MM.1S (cell line): ENCODE measurements at regions not wholly inside any gene's neighbourhood (a gene's known extent, or its start where the extent isn't known, plus 50 kb on each side); places are given as distances from the start of the nearest gene placed in this dataset.

Experiments
- DNase-seq: peaks from one replicate; pipeline ENCODE4 v3.0.0-alpha.2; 2015
- H2AFZ ChIP-seq: fragments of 300-600 bp; sonication (generic); 2 replicates; pipeline ENCODE4 v1.6.0; 2016; ENCODE audit warnings: antibody characterized with exemption, low read length
- H3F3A ChIP-seq: fragments of 300-600 bp; sonication (generic); 2 replicates; pipeline ENCODE4 v1.6.1; 2016; ENCODE audit warnings: mild to moderate bottlenecking, antibody characterized with exemption, low read length, moderate library complexity, mixed read lengths; ENCODE audit not compliant: insufficient read depth
- H3K27ac ChIP-seq: fragments of 300-600 bp; sonication (generic); 2 replicates; pipeline ENCODE4 v1.5.1; 2016; ENCODE audit warnings: mild to moderate bottlenecking, low read length
- H3K27me3 ChIP-seq: fragments of 300-600 bp; sonication (generic); replicated peaks from 2 replicates; pipeline ENCODE4 v1.6.0; 2016; ENCODE audit warnings: low read length; ENCODE audit not compliant: insufficient read depth
- H3K36me3 ChIP-seq: fragments of 300-600 bp; sonication (generic); replicated peaks from 2 replicates; pipeline ENCODE4 v1.6.1; 2016; ENCODE audit warnings: mild to moderate bottlenecking, low read length, mixed read lengths; ENCODE audit not compliant: insufficient read depth
- H3K4me1 ChIP-seq: fragments of 300-600 bp; sonication (generic); 2 replicates; pipeline ENCODE4 v1.6.1; 2016; ENCODE audit warnings: low read length, mixed read lengths
- H3K4me2 ChIP-seq: fragments of 300-600 bp; sonication (generic); 2 replicates; pipeline ENCODE4 v1.6.0; 2016; ENCODE audit warnings: low read depth, low read length
- H3K4me3 ChIP-seq: fragments of 300-600 bp; sonication (generic); 2 replicates; pipeline ENCODE4 v1.5.1; 2016; ENCODE audit warnings: low read length, mixed read lengths
- H3K79me2 ChIP-seq: fragments of 300-600 bp; sonication (generic); 2 replicates; pipeline ENCODE4 v1.6.1; 2016; ENCODE audit warnings: mixed run types, low read length, mixed read lengths
- H3K9ac ChIP-seq: fragments of 300-600 bp; sonication (generic); 2 replicates; pipeline ENCODE4 v1.6.1; 2016; ENCODE audit warnings: low read length, mixed read lengths
- H3K9me2 ChIP-seq: fragments of 300-600 bp; sonication (generic); replicated peaks from 2 replicates; pipeline ENCODE4 v1.6.1; 2016; ENCODE audit warnings: mild to moderate bottlenecking, low read length, mixed read lengths; ENCODE audit not compliant: insufficient read depth
- H3K9me3 ChIP-seq: fragments of 300-600 bp; sonication (generic); replicated peaks from 2 replicates; pipeline ENCODE4 v1.6.1; 2016; ENCODE audit warnings: mild to moderate bottlenecking, low read length, mixed read lengths; ENCODE audit not compliant: insufficient read depth
- H4K20me1 ChIP-seq: fragments of 300-600 bp; sonication (generic); 2 replicates; pipeline ENCODE4 v1.6.1; 2016; ENCODE audit warnings: mild to moderate bottlenecking, low read length, moderate library complexity, mixed read lengths; ENCODE audit not compliant: insufficient read depth
- CTCF ChIP-seq: fragments of 300-600 bp; sonication (generic); IDR thresholded peaks from 2 replicates; pipeline ENCODE4 v1.5.1; 2016; ENCODE audit warnings: antibody characterized with exemption, low read length, mixed read lengths
- EZH2 ChIP-seq: fragments of 300-600 bp; sonication (generic); optimal IDR thresholded peaks from 2 replicates; pipeline ENCODE3; 2017; ENCODE audit warnings: low read depth, mild to moderate bottlenecking, antibody characterized with exemption, low read length, mixed read lengths
- EZH2phosphoT487 ChIP-seq: fragments of 300-600 bp; sonication (generic); IDR thresholded peaks from 2 replicates; pipeline ENCODE4 v1.6.1; 2018; ENCODE audit warnings: antibody characterized with exemption, low read length

GRCh38 chr14:82626156-82627066 is 1092.8 kb upstream of the SEL1L start:
- Histone ChIP-seq H4K20me1 (no peaks in the 10 kb centered on the region), H3K4me2 (no peak overlapping the region), H3F3A (no peaks in the 10 kb centered on the region), H3K9me2 (no peaks in the 10 kb centered on the region), H3K9me3 (no peaks in the 10 kb centered on the region), H3K4me1 (no peaks in the 10 kb centered on the region), H3K9ac (no peak overlapping the region), H2AFZ (no peak overlapping the region), H3K27me3 (no peaks in the 10 kb centered on the region), H3K4me3 (no peak overlapping the region), H3K79me2 (no peaks in the 10 kb centered on the region), H3K27ac (no peak overlapping the region), H3K36me3 (no peaks in the 10 kb centered on the region)
- no peak for DNase-seq
- TF ChIP-seq EZH2 (no peak), CTCF (no peak), EZH2phosphoT487 (no peak)

- H3K79me2 ChIP-seq = no peaks in the 10 kb centered on the region
- H3K4me2 ChIP-seq = no peak overlapping the region
- DNase-seq = no peak
- H4K20me1 ChIP-seq = no peaks in the 10 kb centered on the region
- no peaks in the 10 kb centered on the region for H3K9me3 ChIP-seq
- H2AFZ ChIP-seq = no peak overlapping the region
- H3K27me3 ChIP-seq = no peaks in the 10 kb centered on the region
- no peaks in the 10 kb centered on the region for H3K9me2 ChIP-seq
- no peak overlapping the region for H3K9ac ChIP-seq
- H3K27ac ChIP-seq = no peak overlapping the region
- H3K4me3 ChIP-seq = no peak overlapping the region
- TF ChIP-seq CTCF = no peak
- TF ChIP-seq EZH2phosphoT487 = no peak
- TF ChIP-seq EZH2 = no peak
- no peaks in the 10 kb centered on the region for H3K4me1 ChIP-seq
- H3K36me3 ChIP-seq = no peaks in the 10 kb centered on the region
- no peaks in the 10 kb centered on the region for H3F3A ChIP-seq
Measured at GRCh38 chr14:82635915-82636314, 1102.3 kb upstream of the SEL1L start.

GRCh38 chr14:82636426-82636825 is 1102.8 kb upstream of the SEL1L start:
- TF ChIP-seq EZH2phosphoT487 (no peak), EZH2 (no peak), CTCF (no peak)
- Histone ChIP-seq H4K20me1 (no peaks in the 10 kb centered on the region), H3K27me3 (no peaks in the 10 kb centered on the region), H3K27ac (no peak overlapping the region), H3K4me3 (no peak overlapping the region), H3K4me2 (no peak overlapping the region), H3K9me3 (no peaks in the 10 kb centered on the region), H3F3A (no peaks in the 10 kb centered on the region), H3K9me2 (no peaks in the 10 kb centered on the region), H3K4me1 (no peaks in the 10 kb centered on the region), H3K79me2 (no peaks in the 10 kb centered on the region), H2AFZ (no peak overlapping the region), H3K36me3 (no peaks in the 10 kb centered on the region), H3K9ac (no peak overlapping the region)
- DNase-seq = no peak
